Colonic mucosa (tissue), 4 donors: ENCODE measurements at regions not wholly inside any gene's neighbourhood (a gene's known extent, or its start where the extent isn't known, plus 50 kb on each side); places are given as distances from the start of the nearest gene placed in this dataset.
A peak's percentile ranks its signal among the peaks of the same experiment; 100 is the strongest.

Experiments used
- DNase-seq: peaks from one replicate; pipeline ENCODE4 v3.0.0-alpha.2; 2020
- H3K27ac ChIP-seq: fragments of 200-600 bp; one replicate; pipeline ENCODE4 v1.8.0; 2021
- H3K27me3 ChIP-seq: fragments of 200-600 bp; one replicate; pipeline ENCODE4 v1.8.0; 2021
- H3K36me3 ChIP-seq: fragments of 200-600 bp; one replicate; pipeline ENCODE4 v1.8.0; 2021
- H3K4me1 ChIP-seq: fragments of 200-600 bp; one replicate; pipeline ENCODE4 v1.8.0; 2021; ENCODE audit warnings: mild to moderate bottlenecking
- H3K4me3 ChIP-seq: fragments of 200-600 bp; one replicate; pipeline ENCODE4 v1.8.0; 2021
- H3K9ac ChIP-seq, 2 donors: one replicate each; pipeline ENCODE4 v1.7.0; 2013; ENCODE audit warnings: control low read depth in 2 of 2, low read depth in 2 of 2, low read length in 2 of 2
- H3K9me3 ChIP-seq: fragments of 200-600 bp; one replicate; pipeline ENCODE4 v1.8.0; 2021
- intact Hi-C: fragments of 100-400 bp; cut with DNase I; formaldehyde crosslinking; loops from one replicate; pipeline ENCODE4 v1.14.1; 2022
- TF ChIP-seq, protein P1 (sequence below): fragments of 200-600 bp; IDR thresholded peaks from one replicate; pipeline ENCODE4 v1.8.0; 2022; ENCODE audit warnings: antibody characterized with exemption, mild to moderate bottlenecking
- donor health status: healthy.
- donor health status: DM: no; HTN: no; CAD: no.
- donor health status: DM: no; HTN: no; CAD: no.

DNA sequence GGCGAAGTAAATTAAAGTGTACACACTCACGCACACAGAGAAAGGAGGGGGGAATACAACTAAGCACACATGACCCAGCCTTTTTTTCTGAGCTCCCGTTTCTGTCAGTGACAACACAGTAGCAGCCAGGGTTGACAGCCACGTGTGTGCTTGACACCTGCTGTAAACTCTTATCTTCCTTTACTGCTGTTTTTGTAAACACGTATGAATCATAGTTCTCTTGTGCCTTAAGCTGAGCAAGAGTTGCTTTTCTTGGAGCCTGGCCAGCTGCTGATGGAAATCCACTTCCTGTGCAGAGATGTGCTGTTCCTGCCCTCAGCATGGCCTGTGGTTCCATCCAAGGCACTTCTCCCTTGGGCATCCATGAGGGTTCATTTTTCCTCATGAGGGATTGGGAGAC lies 561.9 kb downstream of the GALR1 start:
- Histone ChIP-seq H3K27ac (no peak overlapping the region), H3K4me1 (no peaks in the 10 kb centered on the region), H3K9ac (no peak overlapping the region), H3K4me3 (no peak overlapping the region), H3K9me3 (no peaks in the 10 kb centered on the region), H3K27me3 (no peaks in the 10 kb centered on the region), H3K36me3 (no peaks in the 10 kb centered on the region)
- intact Hi-C loops = no loop called here
- TF ChIP-seq, protein P1, sequence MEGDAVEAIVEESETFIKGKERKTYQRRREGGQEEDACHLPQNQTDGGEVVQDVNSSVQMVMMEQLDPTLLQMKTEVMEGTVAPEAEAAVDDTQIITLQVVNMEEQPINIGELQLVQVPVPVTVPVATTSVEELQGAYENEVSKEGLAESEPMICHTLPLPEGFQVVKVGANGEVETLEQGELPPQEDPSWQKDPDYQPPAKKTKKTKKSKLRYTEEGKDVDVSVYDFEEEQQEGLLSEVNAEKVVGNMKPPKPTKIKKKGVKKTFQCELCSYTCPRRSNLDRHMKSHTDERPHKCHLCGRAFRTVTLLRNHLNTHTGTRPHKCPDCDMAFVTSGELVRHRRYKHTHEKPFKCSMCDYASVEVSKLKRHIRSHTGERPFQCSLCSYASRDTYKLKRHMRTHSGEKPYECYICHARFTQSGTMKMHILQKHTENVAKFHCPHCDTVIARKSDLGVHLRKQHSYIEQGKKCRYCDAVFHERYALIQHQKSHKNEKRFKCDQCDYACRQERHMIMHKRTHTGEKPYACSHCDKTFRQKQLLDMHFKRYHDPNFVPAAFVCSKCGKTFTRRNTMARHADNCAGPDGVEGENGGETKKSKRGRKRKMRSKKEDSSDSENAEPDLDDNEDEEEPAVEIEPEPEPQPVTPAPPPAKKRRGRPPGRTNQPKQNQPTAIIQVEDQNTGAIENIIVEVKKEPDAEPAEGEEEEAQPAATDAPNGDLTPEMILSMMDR = no peak
- peak; percentile 51 for DNase-seq

DNA sequence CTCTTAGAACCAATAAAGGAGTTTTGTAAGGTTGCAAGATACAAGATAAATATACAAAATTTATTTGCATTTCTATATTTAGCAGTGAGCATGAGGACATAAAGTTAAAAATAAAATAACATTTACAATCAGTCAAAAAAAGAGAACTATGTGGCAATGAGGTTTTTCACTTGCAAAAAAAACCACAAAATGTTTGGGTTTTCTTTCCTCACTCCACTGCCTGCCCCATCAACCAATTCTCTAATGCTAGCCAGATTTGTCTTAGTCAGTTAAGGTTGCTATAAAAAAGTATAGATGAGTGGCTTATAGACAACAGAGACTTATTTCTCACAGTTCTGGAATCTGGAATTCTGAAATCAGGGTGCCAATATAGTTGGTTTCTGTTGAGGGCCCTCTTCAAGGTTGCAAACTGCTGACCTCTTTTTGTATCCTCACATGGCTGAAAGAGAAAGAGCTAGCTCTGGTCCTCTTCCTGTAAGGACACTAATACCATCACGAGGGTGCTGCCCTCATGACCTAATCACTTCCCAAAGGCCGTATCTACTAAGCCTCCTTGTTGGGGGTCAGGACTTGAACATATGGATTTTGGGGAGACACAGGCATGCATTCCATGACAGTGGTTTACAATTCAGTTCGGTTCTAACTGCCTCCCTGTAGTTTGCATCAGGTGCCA lies 566.2 kb downstream of the GALR1 start:
- Histone ChIP-seq H3K9me3 (no peaks in the 10 kb centered on the region), H3K4me1 (no peaks in the 10 kb centered on the region), H3K4me3 (no peak overlapping the region), H3K36me3 (no peaks in the 10 kb centered on the region), H3K27me3 (no peaks in the 10 kb centered on the region), H3K27ac (no peak overlapping the region), H3K9ac (no peak overlapping the region)
- TF ChIP-seq, protein P1 = no peak
- intact Hi-C loops = no loop called here
- no peak for DNase-seq

DNA sequence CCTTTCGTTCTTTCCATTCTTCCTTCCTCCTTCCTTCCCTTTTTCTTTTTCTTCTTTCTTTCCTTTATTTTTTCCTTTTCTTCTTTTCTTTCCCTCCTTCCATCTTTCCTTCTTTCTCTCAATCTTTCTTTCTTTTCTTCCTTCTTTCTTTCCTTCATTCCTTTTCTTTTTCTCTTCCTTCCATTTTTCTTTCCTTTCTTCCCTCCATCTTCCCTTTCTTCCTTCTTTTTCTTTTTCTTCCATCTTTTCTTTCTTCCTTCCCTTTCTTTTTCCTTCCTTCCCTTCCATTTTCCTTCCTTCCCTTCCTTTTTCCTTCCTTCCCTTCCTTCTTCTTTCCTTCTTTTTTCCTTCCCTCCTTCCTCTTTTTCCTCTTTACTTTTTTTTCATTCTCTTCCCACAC lies 568.7 kb downstream of the GALR1 start:
- Histone ChIP-seq H3K9ac (no peak overlapping the region), H3K4me3 (no peak overlapping the region), H3K9me3 (no peaks in the 10 kb centered on the region), H3K27ac (no peak overlapping the region), H3K27me3 (no peaks in the 10 kb centered on the region), H3K4me1 (no peaks in the 10 kb centered on the region), H3K36me3 (no peaks in the 10 kb centered on the region)
- no peak for DNase-seq
- TF ChIP-seq, protein P1 = no peak
- intact Hi-C loops = no loop called here

DNA sequence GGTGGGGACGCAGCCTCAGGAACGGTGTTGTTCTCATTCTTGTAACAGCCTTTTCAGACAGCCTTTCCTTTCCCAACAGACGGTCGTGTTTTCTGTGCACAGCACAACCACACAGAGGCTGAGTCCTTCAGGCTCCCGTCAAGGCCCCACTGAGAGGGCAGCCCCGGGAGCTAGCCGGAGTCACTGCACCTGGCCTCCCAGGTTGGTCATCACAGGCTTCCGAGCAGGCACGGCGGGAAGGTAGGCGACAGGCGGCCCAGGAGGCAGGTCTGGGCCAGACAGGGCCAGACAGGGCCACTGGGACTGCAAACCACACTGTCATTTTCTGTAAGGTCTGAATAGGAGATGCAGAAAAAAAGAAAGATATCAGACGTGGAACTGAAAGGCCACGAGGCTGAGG lies 570.8 kb downstream of the GALR1 start:
- H3K27me3 ChIP-seq = no peaks in the 10 kb centered on the region
- H3K9ac ChIP-seq = no peak overlapping the region
- H3K9me3 ChIP-seq = no peaks in the 10 kb centered on the region
- intact Hi-C loops = no loop called here
- TF ChIP-seq, protein P1 = no peak
- DNase-seq = no peak
- no peak overlapping the region for H3K4me3 ChIP-seq
- H3K4me1 ChIP-seq = no peaks in the 10 kb centered on the region
- no peaks in the 10 kb centered on the region for H3K36me3 ChIP-seq
- H3K27ac ChIP-seq = no peak overlapping the region

DNA sequence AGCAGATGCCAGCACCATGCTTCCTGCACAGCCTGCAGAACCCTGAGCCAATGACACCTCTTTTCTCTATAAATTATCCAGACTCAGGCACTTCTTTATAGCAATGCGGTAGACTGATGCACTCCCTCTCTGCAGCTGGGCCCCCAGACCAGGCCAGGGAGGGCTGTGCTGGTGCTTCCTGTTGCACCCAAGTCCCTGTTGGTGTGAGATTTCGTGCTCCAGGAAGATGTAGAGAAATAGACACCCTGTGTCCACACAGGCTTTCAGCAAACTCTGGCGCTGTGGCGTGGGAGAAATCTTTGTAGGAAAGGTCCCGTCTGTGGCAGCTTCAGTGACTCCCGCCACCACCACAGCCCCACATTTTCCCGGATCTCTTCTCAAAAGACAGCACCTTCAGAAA lies 572.2 kb downstream of the GALR1 start:
- no peak overlapping the region for H3K27ac ChIP-seq
- intact Hi-C loops = no loop called here
- no peak for DNase-seq
- no peak overlapping the region for H3K9ac ChIP-seq
- H3K36me3 ChIP-seq = no peaks in the 10 kb centered on the region
- H3K4me1 ChIP-seq = no peaks in the 10 kb centered on the region
- TF ChIP-seq, protein P1 = no peak
- no peaks in the 10 kb centered on the region for H3K27me3 ChIP-seq
- no peaks in the 10 kb centered on the region for H3K9me3 ChIP-seq
- no peak overlapping the region for H3K4me3 ChIP-seq
